Neuronal stem cell (in vitro differentiated cells): ENCODE measurements at regions not wholly inside any gene's neighbourhood (a gene's known extent, or its start where the extent isn't known, plus 50 kb on each side); places are given as distances from the start of the nearest gene placed in this dataset.

ENCODE experiments used
- DNase-seq: peaks from one replicate; pipeline ENCODE4 v3.0.0-alpha.2; 2013; ENCODE audit warnings: low spot score
- H2AFZ ChIP-seq: one replicate; pipeline ENCODE4 v1.6.1; 2013; ENCODE audit warnings: mild to moderate bottlenecking, low read length, inconsistent platforms
- H2AK5ac ChIP-seq: 2 replicates; pipeline ENCODE4 v1.6.1; 2013; ENCODE audit warnings: low read depth, mild to moderate bottlenecking, inconsistent platforms, low read length, moderate library complexity, mixed read lengths
- H2BK120ac ChIP-seq: 2 replicates; pipeline ENCODE4 v1.6.1; 2013; ENCODE audit warnings: low read depth, mild to moderate bottlenecking, inconsistent platforms, low read length, moderate library complexity, mixed read lengths
- H2BK12ac ChIP-seq: one replicate; pipeline ENCODE4 v1.6.1; 2013; ENCODE audit warnings: low read length, inconsistent platforms
- H2BK15ac ChIP-seq: 2 replicates; pipeline ENCODE4 v1.6.1; 2013; ENCODE audit warnings: mild to moderate bottlenecking, low read length, inconsistent platforms, mixed read lengths
- H2BK5ac ChIP-seq: one replicate; pipeline ENCODE4 v1.6.1; 2013; ENCODE audit warnings: inconsistent platforms, mild to moderate bottlenecking, low read length, moderate library complexity
- H3K14ac ChIP-seq: one replicate; pipeline ENCODE4 v1.6.1; 2013; ENCODE audit warnings: low read length, inconsistent platforms
- H3K18ac ChIP-seq: 2 replicates; pipeline ENCODE4 v1.6.1; 2013; ENCODE audit warnings: low read length, inconsistent platforms
- H3K23ac ChIP-seq: 2 replicates; pipeline ENCODE4 v1.6.1; 2013; ENCODE audit warnings: low read depth, mild to moderate bottlenecking, mixed read lengths, low read length, inconsistent platforms; ENCODE audit not compliant: poor library complexity
- H3K27ac ChIP-seq: replicated peaks from 3 replicates; pipeline ENCODE4 v1.5.1; 2013; ENCODE audit warnings: low read length, inconsistent platforms
- H3K27me3 ChIP-seq, 3 experiments: 2 replicates each; pipeline ENCODE4 v1.6.1; 2013; ENCODE audit warnings: low read length in 3 of 3, mild to moderate bottlenecking in 2 of 3, inconsistent platforms in 1 of 3, low read depth in 1 of 3, mixed read lengths in 1 of 3, moderate library complexity in 1 of 3; ENCODE audit not compliant: control insufficient read depth in 3 of 3, insufficient read depth in 3 of 3
- H3K36me3 ChIP-seq, 2 donors: replicated peaks in 1 of 2; 2 replicates each; pipeline ENCODE4 v1.6.1; 2013; ENCODE audit warnings: low read length in 2 of 2; ENCODE audit not compliant: control insufficient read depth in 2 of 2, insufficient read depth in 2 of 2
- H3K4ac ChIP-seq: 2 replicates; pipeline ENCODE4 v1.6.1; 2013; ENCODE audit warnings: inconsistent platforms, mild to moderate bottlenecking, low read length, moderate library complexity
- H3K4me1 ChIP-seq, 2 donors: 1 replicate in 1 of 2; 2 replicates in 1 of 2; pipeline ENCODE4 v1.6.1; 2013; ENCODE audit warnings: low read length in 2 of 2, low read depth in 1 of 2; ENCODE audit not compliant: control insufficient read depth in 2 of 2, insufficient read depth in 1 of 2
- H3K4me2 ChIP-seq: one replicate; pipeline ENCODE4 v1.6.1; 2013; ENCODE audit warnings: mild to moderate bottlenecking, low read length, inconsistent platforms; ENCODE audit not compliant: insufficient read depth, poor library complexity, severe bottlenecking
- H3K4me3 ChIP-seq, 2 donors: 2 replicates each; pipeline ENCODE4 v1.5.1; 2013; ENCODE audit warnings: low read length in 2 of 2, mild to moderate bottlenecking in 2 of 2, inconsistent platforms in 1 of 2, moderate library complexity in 1 of 2
- H3K79me1 ChIP-seq: one replicate; pipeline ENCODE4 v1.6.1; 2013; ENCODE audit warnings: low read depth, mild to moderate bottlenecking, inconsistent platforms, low read length, moderate library complexity
- H3K9ac ChIP-seq: one replicate; pipeline ENCODE4 v1.6.1; 2013; ENCODE audit warnings: mild to moderate bottlenecking, low read depth, low read length, inconsistent platforms; ENCODE audit not compliant: poor library complexity
- H3K9me3 ChIP-seq, 2 donors: replicated peaks in 1 of 2; 2 replicates each; pipeline versions ENCODE3 to v1.6.1; 2013; ENCODE audit warnings: low read length in 2 of 2, mild to moderate bottlenecking in 2 of 2, inconsistent platforms in 1 of 2, low read depth in 1 of 2, mixed read lengths in 1 of 2, moderate library complexity in 1 of 2; ENCODE audit not compliant: control insufficient read depth in 2 of 2, insufficient read depth in 1 of 2
- H4K8ac ChIP-seq: one replicate; pipeline ENCODE4 v1.6.1; 2013; ENCODE audit warnings: low read depth, mild to moderate bottlenecking, inconsistent platforms, low read length, moderate library complexity
- H4K91ac ChIP-seq: one replicate; pipeline ENCODE4 v1.6.1; 2013; ENCODE audit warnings: low read length, low read depth, mild to moderate bottlenecking, inconsistent platforms; ENCODE audit not compliant: poor library complexity
- WGBS, 2 donors: extraction: QIAGEN DNeasy Blood & Tissue Kit; methylation state at CpG; one replicate each; pipeline ENCODE4 v1.1.7; 2013; ENCODE audit warnings: missing lambda C conversion rate in 2 of 2, mixed read lengths in 1 of 2; ENCODE audit not compliant: insufficient read length in 2 of 2, insufficient replicate concordance in 1 of 2; ENCODE audit errors: extremely low coverage in 2 of 2; 5-methylcytosine and 5-hydroxymethylcytosine counted together

DNA sequence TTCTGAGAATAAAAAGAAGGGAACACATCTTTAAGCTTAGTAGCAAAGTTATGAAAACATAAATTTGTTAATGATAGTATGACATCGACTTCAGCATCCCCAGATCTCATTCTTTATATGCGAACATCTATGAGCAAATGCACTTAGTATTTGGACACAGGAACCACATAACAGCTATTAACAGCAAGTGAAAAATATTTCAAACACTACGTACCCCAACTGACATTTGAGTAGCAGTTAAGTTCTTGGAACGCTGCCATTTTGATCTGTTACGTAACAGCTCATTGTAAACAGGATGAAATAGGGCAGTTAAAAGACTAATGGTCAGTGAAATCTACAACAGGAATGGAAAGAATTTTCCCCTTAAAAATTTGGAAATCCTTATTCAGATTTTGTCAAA lies 428.9 kb downstream of the TNS3 start:
- Histone ChIP-seq H3K27ac (no peak overlapping the region), H3K4ac (no peak overlapping the region), H4K8ac (no peak overlapping the region), H2BK120ac (no peak overlapping the region), H2BK5ac (no peak overlapping the region), H2AFZ (no peak overlapping the region), H3K9me3 (peaks cover 0 to 1% of the 10 kb centered on the region in 2 donors), H4K91ac (no peak overlapping the region), H3K23ac (no peak overlapping the region), H3K14ac (no peak overlapping the region), H2BK15ac (no peak overlapping the region), H3K79me1 (no peaks in the 10 kb centered on the region), H2AK5ac (no peak overlapping the region), H3K18ac (no peak overlapping the region), H3K4me3 (no peak overlapping the region), H3K9ac (no peak overlapping the region), H3K4me1 (peaks cover 0 to 3% of the 10 kb centered on the region in 2 donors), H2BK12ac (no peak overlapping the region), H3K27me3 (no peaks in the 10 kb centered on the region), H3K4me2 (no peak overlapping the region), H3K36me3 (no peaks in the 10 kb centered on the region)
- WGBS, 2 donors: no CpG with 5 or more reads among the region's 5 CpGs
- no peak for DNase-seq

DNA sequence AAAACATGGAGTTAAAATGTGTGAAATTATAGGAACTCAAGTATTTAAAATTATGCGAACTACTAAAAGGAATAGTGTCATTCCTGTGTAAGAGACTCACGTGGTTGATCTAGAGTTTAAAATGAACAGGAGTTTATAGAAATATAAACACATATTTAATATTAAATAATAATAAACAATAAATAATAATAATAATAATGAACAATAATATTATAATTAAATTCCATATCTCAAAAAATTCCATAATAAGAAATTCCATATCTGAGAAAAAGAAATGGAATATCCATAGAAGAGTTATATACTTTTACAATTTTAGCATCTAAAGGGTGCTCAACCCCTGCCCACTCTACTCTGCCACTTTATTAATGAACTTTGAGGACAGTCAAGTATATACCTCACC lies 429.6 kb downstream of the TNS3 start:
- no peak overlapping the region for H3K18ac ChIP-seq
- H2BK15ac ChIP-seq: no peak overlapping the region
- no CpG with 5 or more reads among the region's 2 CpGs for WGBS, 2 donors
- no peak overlapping the region for H3K9ac ChIP-seq
- no peak overlapping the region for H3K23ac ChIP-seq
- H2BK12ac ChIP-seq: no peak overlapping the region
- H3K14ac ChIP-seq: no peak overlapping the region
- peaks cover 0 to 3% of the 10 kb centered on the region in 2 donors for H3K4me1 ChIP-seq
- no peaks in the 10 kb centered on the region for H3K27me3 ChIP-seq
- H4K8ac ChIP-seq: no peak overlapping the region
- no peak overlapping the region for H2AFZ ChIP-seq
- no peak overlapping the region for H2BK120ac ChIP-seq
- H2AK5ac ChIP-seq: no peak overlapping the region
- H3K4me3 ChIP-seq: no peak overlapping the region
- no peaks in the 10 kb centered on the region for H3K79me1 ChIP-seq
- no peak overlapping the region for H3K4me2 ChIP-seq
- H4K91ac ChIP-seq: no peak overlapping the region
- H3K9me3 ChIP-seq: peaks cover 0 to 1% of the 10 kb centered on the region in 2 donors
- no peak overlapping the region for H3K4ac ChIP-seq
- H3K27ac ChIP-seq: no peak overlapping the region
- H2BK5ac ChIP-seq: no peak overlapping the region
- DNase-seq: no peak
- H3K36me3 ChIP-seq: no peaks in the 10 kb centered on the region

DNA sequence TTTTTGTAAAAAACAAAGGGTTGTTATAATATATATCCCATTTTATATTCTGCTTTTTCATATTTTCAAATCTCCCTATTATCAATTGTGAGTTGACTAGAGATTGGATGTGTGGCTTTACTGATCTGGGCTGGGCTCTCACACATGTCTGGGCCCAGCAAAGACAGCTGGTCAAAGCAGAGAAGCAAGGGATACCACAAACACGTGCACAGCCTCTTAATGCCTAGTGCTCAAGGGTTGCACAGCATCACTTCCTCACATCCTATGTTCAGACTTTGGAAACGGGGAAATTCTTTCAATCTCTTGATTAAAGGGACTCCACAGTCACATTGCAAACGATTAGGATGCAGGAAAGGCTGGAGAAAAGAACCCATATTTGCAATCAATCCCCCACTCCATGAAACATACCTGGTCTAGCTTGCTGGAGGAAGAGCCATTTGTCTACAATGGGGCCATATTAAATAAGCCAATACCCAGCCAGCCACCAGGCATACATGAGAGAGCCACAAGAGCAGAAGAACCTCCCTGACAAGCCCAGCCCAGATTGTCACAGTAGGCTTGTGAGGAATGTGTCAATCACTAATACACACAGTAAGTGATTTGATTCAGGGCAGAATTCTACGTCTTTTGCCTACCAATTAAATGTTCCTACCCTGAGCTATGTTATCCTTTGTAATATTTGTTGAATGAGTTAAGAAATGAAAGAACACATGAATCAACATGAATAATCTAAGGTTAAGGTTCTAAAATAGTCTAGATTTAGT lies 431.2 kb downstream of the TNS3 start:
- H4K8ac ChIP-seq: no peak overlapping the region
- H3K9me3 ChIP-seq: peaks cover 0 to 1% of the 10 kb centered on the region in 2 donors
- H3K27me3 ChIP-seq: no peaks in the 10 kb centered on the region
- no peaks in the 10 kb centered on the region for H3K36me3 ChIP-seq
- H4K91ac ChIP-seq: no peak overlapping the region
- no peak overlapping the region for H3K23ac ChIP-seq
- H2BK15ac ChIP-seq: no peak overlapping the region
- no peak overlapping the region for H3K14ac ChIP-seq
- no peak overlapping the region for H3K4ac ChIP-seq
- H3K9ac ChIP-seq: no peak overlapping the region
- no peaks in the 10 kb centered on the region for H3K79me1 ChIP-seq
- H2BK5ac ChIP-seq: no peak overlapping the region
- no peak overlapping the region for H2AK5ac ChIP-seq
- H2BK12ac ChIP-seq: no peak overlapping the region
- no peak overlapping the region for H3K4me3 ChIP-seq
- no peak overlapping the region for H3K4me2 ChIP-seq
- H2AFZ ChIP-seq: no peak overlapping the region
- no peak overlapping the region for H2BK120ac ChIP-seq
- WGBS, 2 donors: no CpG with 5 or more reads among the region's 4 CpGs
- no peak overlapping the region for H3K18ac ChIP-seq
- no peak overlapping the region for H3K27ac ChIP-seq
- no peak for DNase-seq
- peaks cover 0 to 3% of the 10 kb centered on the region in 2 donors for H3K4me1 ChIP-seq

DNA sequence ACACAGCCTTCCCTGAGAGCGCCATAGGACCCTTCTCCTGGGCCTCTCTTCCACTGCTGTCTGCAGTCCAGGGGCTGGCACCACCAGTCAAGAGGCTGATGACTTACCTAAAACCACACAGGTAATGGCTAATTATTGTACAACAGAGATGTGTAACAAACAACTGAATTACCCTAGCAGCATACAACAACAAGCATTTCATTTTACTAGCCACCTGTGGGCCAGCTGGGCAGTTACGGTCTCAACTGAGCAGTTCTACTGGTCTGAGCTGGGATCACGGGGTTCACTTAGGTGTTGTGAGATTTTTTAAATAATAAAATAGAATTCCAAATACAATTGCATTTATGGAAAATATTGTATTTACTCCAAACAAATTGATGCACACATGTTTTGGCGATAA lies 431.9 kb downstream of the TNS3 start:
- Histone ChIP-seq H2AFZ (no peak overlapping the region), H3K9me3 (peaks cover 0 to 1% of the 10 kb centered on the region in 2 donors), H3K18ac (no peak overlapping the region), H3K4me2 (no peak overlapping the region), H3K23ac (no peak overlapping the region), H3K79me1 (no peaks in the 10 kb centered on the region), H4K91ac (no peak overlapping the region), H2BK120ac (no peak overlapping the region), H3K27me3 (no peaks in the 10 kb centered on the region), H2BK15ac (no peak overlapping the region), H3K36me3 (no peaks in the 10 kb centered on the region), H2BK5ac (no peak overlapping the region), H3K9ac (no peak overlapping the region), H4K8ac (no peak overlapping the region), H3K14ac (no peak overlapping the region), H3K27ac (no peak overlapping the region), H3K4ac (no peak overlapping the region), H2AK5ac (no peak overlapping the region), H2BK12ac (no peak overlapping the region), H3K4me1 (peaks cover 0 to 3% of the 10 kb centered on the region in 2 donors), H3K4me3 (no peak overlapping the region)
- DNase-seq: no peak
- WGBS, 2 donors: no CpG with 5 or more reads among the region's 4 CpGs
